NCI-H2227 (cell line): ENCODE measurements at regions not wholly inside any gene's neighbourhood (a gene's known extent, or its start where the extent isn't known, plus 50 kb on each side); places are given as distances from the start of the nearest gene placed in this dataset.

Source experiments
- DNase-seq: peaks from one replicate; lab custom pipeline; 2025; ENCODE audit not compliant: unreplicated experiment; lab: John Stamatoyannopoulos, UW

DNA sequence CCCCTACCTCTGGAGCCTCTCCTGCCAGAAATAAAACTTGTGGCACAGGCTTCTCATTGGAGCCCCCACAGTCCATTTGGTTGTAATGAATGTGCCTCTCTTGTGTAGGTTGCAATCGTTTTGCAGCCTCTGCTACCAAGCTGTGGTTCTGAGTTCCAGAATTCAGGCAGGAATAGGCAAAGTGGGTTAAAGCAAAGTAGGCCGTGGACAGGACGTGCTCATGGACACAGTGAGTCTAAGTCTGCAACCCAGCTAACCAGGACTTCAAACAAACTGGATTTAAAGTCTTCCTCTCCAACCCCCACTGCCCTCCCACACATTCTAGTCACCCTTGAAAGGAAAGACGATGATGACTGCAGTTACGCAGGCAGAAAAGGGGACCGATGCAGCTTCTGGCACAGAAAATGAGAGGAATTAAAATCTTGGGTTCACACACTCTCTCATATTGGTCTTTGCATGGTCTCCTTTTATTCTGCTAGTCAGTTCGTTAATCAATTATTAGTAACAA lies 260.0 kb downstream of the PIK3R1 start:
- DNase-seq: no peak

DNA sequence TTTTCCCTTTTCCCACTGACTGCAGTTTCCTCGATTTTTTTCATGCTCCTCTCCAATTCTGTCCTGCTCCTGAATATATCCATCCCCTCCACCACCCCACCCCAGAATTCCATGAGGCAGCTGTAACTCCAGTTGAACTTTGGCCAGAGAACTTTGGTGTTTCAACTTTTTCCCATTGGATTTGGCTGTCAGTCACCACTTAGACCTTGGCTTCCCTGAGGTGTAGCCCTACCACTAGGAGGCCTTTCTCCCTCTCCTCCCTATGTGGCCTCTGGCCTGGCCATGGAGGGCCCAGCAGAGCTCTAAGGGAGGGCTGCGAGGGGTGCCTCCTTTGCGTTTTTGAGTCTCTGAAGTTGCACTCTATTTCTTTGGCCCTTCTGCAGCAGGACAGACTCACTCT lies 261.3 kb downstream of the PIK3R1 start:
- DNase-seq: no peak

DNA sequence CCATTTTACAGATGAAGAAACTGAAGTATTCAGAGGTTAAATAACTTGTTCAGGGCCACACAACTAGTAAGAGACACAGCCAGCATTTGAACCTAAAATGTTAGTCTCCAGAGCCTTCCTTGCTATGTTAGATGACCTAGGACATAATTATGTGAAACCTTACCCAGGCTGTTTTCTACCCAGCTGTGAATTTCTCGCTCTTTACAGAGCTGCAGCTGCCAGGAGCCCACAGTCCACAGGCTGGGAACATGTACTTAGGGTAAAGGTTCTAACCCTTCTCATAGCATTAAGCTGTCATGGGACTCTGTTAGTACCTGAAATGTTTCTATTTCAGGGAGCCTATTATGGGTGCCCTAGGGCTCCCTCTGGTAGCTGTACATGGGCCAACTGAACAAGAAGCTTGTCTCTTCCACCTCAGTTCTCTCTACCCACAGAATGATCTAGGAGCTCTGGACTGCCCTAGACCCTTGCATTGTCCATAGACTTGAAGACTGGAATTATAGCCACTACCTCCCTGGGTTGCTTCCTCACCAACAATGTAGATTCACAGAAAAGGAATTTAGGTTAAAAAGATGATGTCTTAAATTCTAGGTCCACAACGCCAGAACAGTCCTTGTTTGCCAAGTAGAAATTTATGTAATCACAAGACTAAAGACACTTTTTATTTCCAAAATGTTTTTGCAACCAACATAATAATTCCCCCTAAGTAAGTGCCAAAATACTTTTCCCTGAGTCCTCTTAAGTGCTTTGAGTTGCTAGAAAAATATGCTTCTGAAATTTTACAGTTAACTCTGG lies 262.9 kb downstream of the PIK3R1 start:
- peak; percentile 0 for DNase-seq

DNA sequence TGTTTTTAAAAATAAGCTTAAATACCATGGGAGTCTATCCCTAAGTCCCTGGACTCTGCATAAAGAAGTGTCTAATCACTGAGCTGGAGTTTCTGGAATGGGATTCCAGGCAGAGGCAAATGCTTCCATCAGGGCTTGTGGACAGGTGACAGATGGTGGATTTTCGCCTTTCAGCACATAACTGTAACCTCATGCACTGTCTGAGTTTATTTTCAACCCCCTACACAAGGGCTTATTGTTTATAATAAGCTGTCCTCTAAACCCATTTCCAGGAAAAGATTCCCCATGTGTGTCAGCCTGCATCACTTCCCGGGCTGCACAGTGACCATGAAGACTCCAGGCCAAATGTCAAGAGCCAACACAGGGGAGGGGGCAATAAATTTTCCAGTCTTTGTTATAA lies 264.0 kb downstream of the PIK3R1 start:
- peak; percentile 15 for DNase-seq

DNA sequence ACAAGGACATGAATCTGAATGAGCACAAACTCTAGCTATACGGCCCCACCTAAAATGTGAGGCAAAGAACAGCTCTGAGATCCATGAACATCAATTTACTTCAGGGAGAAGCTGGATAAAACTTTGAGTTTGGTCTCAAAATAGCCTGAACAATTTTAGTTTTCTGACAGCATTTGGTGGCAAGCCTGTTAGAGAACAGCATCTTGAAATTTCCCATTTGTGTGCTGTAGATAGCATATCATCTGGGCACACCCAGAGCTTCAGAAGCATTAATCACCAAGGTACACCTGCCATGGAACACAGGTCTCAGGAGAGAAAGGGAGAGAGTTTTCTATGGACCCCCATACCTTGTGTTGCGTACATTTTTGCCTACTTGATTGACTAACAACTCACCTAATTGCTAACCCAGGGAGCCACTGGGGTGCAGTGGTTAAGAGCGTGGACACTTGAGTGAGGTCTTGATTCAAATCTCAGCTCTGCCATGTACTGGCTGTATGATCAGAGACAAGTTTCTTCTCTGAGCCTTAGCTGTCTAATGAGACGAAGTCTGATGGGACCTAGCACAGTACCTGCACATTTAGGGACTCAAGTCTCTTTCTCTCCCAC lies 264.9 kb downstream of the PIK3R1 start:
- DNase-seq: no peak

DNA sequence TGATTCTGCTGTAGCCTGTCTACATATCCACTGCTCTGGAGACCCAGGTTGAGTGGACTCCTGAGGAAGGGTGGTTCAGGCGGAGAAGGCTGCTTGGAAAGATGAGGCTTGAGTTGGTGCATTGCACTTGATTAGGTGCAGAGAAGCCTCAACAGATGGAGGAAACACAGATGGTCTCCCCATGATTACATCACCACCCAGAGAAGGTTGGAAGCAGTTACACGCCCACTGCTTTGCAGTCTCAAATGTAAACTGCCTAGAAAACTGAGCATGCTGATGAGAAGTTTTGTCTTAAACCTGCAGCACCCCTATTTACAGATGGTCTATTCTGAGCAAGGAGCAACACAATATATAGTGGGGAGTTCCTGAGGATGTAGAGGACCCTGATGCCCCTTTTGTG lies 266.6 kb downstream of the PIK3R1 start:
- DNase-seq: no peak

DNA sequence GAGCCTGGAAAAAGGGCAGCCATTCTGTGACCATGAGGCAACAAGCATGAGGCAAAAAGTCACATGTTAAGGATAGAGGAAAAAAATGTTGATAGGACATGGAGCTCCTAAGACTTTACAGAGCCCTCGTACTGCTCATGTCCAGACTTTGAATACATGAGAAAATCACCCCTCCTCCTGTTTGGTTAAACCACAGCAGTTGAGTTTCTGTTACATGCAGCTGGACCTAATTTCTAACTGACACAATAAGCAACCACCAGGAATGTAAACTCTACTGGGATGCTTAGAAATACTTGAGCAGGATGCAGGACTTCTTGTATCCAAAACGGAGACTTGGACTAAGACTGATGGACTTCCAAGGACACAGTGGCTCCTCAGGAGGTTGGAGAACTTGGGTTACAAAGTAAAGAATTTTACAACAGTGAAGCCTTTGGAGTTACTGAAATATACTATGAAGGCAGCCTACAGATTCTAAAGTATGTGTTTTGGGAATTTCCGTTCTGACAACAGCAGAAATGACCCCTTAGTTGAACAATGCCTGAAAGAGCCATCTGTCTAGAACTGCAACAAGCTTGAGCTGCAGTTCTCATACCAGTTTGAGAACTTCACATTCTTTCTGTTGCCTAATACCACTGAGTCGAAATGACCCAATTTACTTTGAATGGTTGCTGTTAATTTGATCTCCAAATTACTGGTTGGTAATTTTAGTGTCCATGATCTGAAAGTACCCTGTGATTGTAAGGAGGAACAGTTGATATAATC lies 268.9 kb downstream of the PIK3R1 start:
- DNase-seq: no peak

DNA sequence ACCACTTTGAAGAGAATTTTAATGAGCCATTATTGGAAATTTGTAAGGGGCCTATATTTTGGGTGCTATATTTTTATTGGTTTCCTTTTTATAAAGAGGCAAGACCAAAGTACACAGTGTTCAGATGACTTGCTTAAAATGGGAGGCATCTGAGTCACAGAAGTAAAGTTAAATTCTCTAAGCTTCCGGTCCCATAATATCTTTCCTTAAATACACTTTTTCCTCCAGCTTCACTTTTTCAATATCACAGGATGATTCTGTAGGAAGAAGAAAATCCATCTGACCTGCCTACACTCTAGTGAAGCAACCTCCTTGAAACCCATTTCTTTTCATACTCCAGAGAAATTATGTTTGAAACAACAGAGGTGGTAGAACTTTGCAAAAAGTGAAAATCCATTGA lies 274.0 kb downstream of the PIK3R1 start:
- DNase-seq: no peak

DNA sequence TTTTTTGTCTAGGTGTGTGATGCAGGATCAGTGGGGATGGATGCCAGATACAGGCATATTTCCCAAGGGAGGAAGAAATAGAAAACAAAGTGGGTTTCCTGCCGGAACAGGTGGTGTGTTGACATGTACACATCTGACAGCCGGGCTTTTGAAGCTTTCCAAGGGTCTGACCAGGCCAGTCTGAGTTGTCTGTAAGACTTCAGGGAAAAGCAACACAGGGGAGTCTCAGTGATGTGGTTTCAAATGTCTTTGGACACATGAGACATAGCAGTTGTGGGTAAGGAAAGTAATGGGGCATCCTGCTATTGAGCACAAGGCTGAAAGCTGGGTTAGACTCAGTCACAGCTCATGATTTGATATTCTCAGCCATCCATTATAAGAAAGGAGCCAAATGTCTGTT lies 274.9 kb downstream of the PIK3R1 start:
- DNase-seq: no peak

DNA sequence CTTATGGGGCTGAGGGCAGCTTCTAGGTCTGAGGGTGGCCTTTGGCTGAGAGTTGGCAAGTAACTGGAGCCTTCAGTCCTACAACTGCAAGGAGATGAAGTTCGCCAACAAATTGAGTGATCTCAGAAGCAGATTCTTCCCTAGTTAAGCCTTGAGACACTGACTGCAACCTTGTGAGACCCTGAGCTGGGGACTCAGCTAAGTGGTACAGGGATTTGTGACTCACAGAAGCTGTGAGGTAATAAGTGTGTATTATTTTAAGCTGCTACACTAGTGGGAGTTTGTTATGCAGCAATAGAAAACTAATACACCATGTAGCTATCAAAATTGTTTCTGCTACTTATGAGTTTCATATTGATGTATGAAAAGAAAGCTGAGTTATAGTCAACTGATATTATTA lies 279.2 kb downstream of the PIK3R1 start:
- DNase-seq: no peak

DNA sequence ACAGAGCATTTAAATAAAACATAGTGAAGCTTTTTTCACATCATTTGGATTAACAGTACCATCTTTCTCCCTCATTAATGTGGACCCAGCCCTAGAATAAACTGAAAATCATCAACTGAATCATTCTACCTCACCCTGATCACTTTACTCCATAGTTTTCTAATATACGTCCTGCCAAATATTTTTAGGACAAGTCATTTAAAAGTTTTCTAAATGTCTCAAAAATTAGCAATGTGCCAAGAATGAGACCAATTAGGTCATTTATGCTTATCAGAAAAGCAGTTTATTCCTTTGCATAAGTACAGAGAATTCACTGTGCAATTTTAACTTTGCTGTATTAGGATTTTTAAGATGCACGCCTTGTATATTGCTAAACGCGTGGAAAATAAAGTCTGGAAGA lies 284.4 kb downstream of the PIK3R1 start:
- DNase-seq: no peak

DNA sequence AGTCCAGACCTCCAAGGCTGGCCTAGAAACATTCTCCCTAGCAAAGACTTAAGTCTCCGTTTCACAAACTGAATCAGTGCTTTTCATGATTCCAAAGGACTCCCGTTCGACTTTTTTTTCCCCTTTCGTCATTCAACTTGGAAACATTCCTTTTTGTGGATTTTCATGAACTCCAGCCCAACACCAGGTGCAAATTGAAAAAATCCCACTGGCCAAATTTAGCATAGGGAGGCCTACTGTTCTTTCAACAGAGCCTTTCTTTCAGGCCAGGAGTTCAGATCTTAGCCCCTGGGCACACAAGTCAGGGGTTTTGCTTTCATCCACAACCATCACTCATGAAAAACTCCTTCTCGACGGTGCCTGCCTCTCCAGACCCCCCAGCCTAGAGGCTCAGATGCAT lies 285.3 kb downstream of the PIK3R1 start:
- DNase-seq: no peak

DNA sequence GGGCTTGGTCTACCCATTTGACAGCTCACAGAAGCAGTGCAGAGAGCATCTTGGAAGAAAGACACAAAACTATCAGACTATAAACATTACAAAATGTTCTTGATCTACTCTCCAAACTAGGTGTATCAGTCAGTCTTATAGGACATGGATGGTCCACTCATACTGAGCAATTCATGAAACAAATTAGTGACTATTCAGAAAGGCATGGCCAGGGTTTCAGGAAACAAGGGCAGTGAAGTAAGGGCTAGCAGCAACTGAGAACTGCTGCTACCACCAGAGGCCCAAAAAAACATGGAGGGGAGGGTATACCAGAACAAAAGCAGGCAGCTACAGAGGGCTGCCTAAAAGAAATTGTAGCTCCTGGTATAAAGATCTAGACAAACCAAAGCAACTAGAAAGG lies 287.0 kb downstream of the PIK3R1 start:
- no peak for DNase-seq

DNA sequence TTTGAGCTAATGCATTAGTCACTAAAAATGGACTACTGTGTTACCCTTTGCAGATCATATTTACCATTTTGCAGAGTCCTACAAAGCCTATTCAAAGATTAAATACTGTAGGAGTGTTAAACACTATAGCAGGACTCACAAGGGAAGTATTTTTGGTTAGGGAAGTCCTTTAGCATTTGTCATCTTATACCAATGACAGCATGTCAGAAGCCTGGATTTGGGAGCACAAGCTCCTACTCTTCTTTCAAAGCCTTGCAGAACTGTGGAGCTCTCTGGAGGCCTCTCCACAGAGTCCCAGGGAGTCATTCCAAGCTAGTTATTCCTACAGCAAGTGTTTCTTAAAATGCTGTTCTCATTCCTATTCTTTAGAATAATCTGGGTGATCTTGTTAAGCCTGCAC lies 288.8 kb downstream of the PIK3R1 start:
- no peak for DNase-seq

DNA sequence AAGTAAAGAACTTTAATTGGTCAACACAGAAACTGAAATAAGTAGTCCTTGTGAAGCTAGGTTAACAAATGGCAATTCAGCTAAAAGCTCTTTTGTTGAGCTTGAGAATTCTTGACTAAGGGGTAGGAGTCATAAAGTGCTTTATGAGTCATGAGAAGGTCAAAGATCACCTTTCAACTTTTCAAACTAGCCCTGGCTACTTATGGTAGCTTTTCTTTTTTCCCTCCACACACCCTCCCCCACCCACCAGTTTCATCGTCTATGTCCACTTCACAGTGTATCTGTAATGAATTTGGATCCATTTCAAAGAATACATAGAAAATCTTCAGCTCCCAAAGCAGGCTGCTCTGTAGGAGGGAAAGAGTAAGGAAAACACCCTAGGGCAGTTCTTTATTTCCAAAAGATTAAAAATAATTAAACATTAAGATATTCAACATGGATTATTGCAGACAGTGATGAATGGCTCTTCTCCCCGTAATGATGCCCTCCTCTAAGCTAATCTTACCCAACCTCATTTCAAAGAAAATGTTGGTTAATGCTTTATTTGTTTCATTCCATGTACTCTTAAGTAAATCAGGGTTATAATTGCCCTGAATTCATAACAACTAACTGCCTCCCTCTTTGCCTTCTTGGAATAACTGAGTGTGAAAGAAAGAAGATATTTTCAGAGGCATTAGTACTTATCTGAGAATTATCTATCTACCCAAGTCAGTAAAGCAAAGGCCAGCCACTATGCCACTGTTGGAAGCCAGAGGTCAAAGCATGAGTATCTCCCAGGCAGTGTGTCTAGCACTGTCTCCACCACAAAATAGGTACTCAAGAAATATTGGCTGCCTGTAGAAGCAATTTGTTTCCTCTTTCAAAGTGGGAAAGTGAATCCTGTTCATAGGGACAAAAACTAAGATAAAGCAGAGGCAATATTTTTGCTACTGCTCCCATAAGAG lies 290.6 kb downstream of the PIK3R1 start:
- DNase-seq: no peak

DNA sequence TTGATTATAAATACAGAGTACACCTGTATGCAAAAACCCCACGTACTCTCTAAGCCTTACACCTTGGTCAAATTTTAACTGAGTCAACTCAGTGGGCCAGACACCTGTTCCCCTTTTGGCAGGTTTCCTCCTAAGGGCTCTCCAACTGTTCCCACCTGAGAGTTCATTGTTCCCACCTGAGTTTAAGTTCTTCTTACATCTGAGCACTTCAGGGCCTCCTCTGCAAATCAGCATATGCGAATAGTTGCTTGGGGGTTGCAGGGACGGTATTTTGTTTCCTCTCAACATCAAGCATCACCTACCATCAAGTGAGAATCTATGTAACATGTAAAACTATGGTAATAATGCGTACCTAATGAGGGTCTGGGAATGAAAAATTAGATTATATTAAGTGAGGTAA lies 300.0 kb downstream of the PIK3R1 start:
- DNase-seq: no peak

DNA sequence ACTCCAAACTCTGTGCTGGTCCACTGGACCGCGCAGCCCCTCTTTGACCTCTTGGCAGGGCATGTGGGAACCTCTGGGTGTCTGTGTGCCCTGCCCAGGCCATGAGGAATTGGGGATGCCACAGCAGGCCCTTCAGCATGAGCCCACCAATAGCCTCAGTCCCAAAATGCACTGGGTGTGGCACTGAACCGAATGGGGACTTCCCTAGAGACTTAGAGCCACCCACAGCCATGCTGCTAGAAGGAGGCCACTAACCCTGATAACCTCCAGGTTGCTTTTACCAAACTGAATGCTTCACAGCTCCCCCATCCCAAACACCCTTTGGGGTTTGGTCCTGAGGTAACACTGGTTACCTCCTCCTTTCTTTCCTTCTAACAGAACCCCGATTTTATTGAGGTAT lies 302.7 kb downstream of the PIK3R1 start:
- no peak for DNase-seq

DNA sequence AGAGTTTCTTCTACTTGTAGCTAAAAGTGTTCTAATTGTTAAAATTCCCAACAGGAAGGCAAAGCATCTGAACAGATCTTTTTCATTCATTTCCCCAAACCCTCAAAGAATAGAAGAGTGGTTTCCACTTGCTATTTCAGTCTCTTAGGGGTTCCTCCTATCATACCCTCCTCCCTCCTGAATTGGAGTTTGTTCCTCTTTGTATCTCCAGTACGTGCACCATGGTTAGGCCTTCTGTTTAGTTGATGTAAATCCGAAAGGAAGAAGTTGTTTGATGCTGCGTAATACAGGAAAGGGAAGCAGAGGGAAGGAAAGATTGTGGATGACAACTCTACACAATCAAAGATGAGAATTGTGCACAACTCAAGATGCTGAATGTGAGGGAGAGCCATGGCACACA lies 303.6 kb downstream of the PIK3R1 start:
- no peak for DNase-seq

DNA sequence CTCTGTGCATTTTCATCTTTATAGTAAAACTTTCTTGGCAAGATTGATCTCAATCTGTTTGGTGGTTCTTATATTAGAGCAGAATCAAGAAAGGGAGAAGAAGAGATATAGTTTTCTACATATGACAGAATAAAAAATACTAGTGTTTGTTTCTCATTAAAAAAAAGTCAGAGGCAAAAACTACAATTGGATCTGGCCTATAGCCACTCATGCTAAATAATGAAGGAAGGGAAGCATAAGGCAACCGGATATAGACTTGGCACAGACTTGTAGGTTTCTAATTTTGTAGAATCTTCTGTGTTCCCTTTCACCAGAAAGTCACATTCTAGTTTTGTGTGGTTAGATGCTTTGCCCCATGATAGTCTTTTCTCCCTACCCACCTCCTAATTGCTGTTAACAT lies 306.2 kb downstream of the PIK3R1 start:
- no peak for DNase-seq

DNA sequence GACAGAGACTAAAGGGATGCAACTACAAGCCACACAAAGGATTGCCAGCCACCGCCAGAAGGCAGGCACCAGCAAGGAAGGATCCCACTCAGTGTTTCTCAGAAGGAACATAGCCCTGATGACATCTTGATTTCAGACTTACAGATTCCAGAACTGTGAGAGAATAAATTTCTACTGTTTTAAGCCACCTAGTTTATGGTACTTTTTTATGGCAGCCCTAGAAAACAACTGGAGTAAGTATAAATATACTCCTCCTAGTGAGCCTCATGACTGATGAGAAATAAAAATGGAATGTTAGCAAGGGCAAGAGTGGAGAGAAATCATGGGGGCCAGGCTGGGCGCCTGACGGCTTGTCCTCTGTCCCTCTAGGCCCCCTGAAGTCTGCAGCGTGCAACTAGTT lies 307.3 kb downstream of the PIK3R1 start:
- no peak for DNase-seq

DNA sequence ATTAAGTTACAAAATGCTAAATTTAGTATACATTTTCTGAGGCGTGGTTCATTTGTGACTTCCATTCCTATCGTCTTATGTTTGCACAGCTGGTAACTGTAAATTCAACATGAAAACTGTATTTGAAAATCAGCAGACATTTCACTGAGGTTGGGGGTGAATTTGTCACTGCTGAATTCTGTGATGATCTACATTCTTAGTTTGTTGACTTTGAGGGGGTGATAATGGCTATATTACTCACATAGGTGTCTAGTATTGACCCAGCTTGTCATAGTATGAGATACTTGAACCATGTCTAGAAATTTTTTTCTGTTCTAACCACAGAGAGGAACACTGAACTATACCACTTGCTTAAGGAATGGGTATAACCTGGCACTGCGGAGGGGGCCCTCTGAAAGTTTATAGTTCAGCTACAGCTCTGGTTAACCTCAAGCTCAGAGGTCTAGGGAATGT lies 313.3 kb downstream of the PIK3R1 start:
- DNase-seq: no peak
